Nephron progenitor cell (in vitro differentiated cells): ENCODE measurements at regions not wholly inside any gene's neighbourhood (a gene's known extent, or its start where the extent isn't known, plus 50 kb on each side); places are given as distances from the start of the nearest gene placed in this dataset.

Experiments
- DNase-seq: peaks from one replicate; pipeline ENCODE4 v3.0.0; 2021
- H3K27ac Mint-ChIP-seq: 2 replicates; pipeline ENCODE4 v1.8.0; 2021; ENCODE audit warnings: mild to moderate bottlenecking, moderate library complexity, mixed read lengths
- H3K27me3 Mint-ChIP-seq: 2 replicates; pipeline ENCODE4 v1.8.0; 2021; ENCODE audit warnings: mild to moderate bottlenecking, low read depth, mixed read lengths; ENCODE audit not compliant: poor library complexity
- H3K36me3 Mint-ChIP-seq: 2 replicates; pipeline ENCODE4 v1.8.0; 2021; ENCODE audit warnings: low read depth, mixed read lengths
- H3K4me1 Mint-ChIP-seq: 2 replicates; pipeline ENCODE4 v1.8.0; 2021; ENCODE audit warnings: mixed read lengths
- H3K4me3 Mint-ChIP-seq: 2 replicates; pipeline ENCODE4 v1.8.0; 2021; ENCODE audit warnings: mild to moderate bottlenecking, moderate library complexity, mixed read lengths
- H3K9me3 Mint-ChIP-seq: 2 replicates; pipeline ENCODE4 v1.8.0; 2021; ENCODE audit warnings: mild to moderate bottlenecking, moderate library complexity, mixed read lengths
- TF ChIP-seq, protein P1 (sequence below): fragments of 200-600 bp; sonication (generic); IDR thresholded peaks from 2 replicates; pipeline ENCODE4 v1.5.0; 2021; ENCODE audit warnings: antibody characterized with exemption

DNA sequence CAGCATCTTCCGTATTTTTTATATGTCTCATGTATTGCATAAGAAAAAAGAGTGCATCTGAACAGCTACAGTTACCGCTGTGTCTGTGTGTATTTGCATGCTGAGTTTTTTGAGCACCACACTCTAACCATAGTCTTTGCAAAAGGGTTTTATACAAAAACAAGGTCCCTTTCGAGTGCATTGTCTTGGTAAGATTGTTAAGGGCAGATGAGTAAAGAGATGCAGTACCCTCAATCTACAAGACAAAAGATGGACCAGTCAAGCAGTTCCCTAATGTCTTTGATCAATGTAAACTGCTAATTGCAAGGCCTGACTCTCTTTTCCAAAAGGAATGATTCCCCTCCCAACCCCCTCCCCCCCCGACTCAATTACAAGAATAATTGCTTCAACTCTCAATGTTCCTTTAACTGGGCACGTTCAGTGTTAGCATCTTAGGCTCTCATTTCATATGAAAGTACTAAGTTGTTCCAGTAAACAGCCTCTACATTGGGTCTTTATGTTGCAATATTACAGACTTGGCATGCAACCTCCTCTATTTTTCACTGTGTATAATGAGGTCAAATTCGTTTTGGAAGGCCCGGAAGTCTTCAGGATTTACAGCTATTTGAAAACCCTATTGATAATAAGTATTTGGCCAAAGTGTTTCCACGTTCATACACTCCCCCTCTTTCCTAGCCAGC, 471.4 kb upstream of the RBFOX1 start:
- no peak for DNase-seq
- no peaks in the 10 kb centered on the region for H3K9me3 Mint-ChIP-seq
- H3K27me3 Mint-ChIP-seq = peaks cover 21% of the 10 kb centered on the region
- H3K27ac Mint-ChIP-seq = no peak overlapping the region
- H3K4me3 Mint-ChIP-seq = no peak overlapping the region
- peaks cover 37% of the 10 kb centered on the region for H3K4me1 Mint-ChIP-seq
- H3K36me3 Mint-ChIP-seq = no peaks in the 10 kb centered on the region
- TF ChIP-seq, protein P1, sequence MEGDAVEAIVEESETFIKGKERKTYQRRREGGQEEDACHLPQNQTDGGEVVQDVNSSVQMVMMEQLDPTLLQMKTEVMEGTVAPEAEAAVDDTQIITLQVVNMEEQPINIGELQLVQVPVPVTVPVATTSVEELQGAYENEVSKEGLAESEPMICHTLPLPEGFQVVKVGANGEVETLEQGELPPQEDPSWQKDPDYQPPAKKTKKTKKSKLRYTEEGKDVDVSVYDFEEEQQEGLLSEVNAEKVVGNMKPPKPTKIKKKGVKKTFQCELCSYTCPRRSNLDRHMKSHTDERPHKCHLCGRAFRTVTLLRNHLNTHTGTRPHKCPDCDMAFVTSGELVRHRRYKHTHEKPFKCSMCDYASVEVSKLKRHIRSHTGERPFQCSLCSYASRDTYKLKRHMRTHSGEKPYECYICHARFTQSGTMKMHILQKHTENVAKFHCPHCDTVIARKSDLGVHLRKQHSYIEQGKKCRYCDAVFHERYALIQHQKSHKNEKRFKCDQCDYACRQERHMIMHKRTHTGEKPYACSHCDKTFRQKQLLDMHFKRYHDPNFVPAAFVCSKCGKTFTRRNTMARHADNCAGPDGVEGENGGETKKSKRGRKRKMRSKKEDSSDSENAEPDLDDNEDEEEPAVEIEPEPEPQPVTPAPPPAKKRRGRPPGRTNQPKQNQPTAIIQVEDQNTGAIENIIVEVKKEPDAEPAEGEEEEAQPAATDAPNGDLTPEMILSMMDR = no peak

DNA sequence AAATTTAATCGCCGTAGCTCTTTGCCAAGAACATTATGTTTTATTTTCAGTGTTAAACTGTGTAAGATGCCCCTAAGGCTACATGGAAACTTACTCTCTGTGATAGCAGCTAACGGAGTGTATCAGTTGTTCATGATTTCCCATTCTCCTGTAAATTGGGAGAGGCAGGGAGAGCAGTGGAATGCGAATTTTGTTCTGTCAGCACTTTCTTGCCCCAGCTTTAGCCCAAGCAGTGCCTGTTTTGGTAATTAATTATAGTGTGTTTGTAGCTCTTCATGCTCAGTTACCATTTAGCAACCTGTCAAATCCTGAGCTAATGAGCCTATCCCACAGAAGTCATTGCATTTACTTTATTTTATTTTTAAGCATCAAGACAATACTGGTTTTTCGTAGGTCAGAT, 475.1 kb upstream of the RBFOX1 start:
- DNase-seq = no peak
- no peaks in the 10 kb centered on the region for H3K36me3 Mint-ChIP-seq
- H3K9me3 Mint-ChIP-seq = no peaks in the 10 kb centered on the region
- no peak overlapping the region for H3K4me3 Mint-ChIP-seq
- peaks cover 35% of the 10 kb centered on the region for H3K27me3 Mint-ChIP-seq
- TF ChIP-seq, protein P1 = no peak
- H3K4me1 Mint-ChIP-seq = peaks cover 17% of the 10 kb centered on the region
- H3K27ac Mint-ChIP-seq = no peak overlapping the region

DNA sequence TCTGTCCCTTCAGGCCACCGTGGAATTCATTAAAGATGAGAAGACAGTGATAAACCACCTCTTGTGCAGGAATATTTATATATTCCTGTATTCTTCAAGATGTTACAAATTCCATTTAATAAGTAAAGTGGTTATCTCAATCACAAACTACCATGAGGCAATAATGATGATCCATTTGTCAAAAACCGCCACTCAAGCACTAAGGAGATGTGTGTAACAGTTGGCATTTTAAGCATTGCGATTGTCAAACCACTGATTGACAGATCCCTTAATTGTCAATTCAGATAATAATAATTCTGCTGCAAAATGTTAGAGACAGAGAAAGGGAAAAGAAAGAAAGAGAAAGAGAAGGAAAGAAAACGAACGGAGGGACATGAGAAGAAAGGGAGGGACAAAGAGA, 476.1 kb upstream of the RBFOX1 start:
- Mint-ChIP-seq H3K27me3 (peaks cover 42% of the 10 kb centered on the region), H3K36me3 (no peaks in the 10 kb centered on the region), H3K9me3 (no peaks in the 10 kb centered on the region), H3K27ac (no peak overlapping the region), H3K4me1 (peaks cover 8% of the 10 kb centered on the region), H3K4me3 (no peak overlapping the region)
- no peak for DNase-seq
- TF ChIP-seq, protein P1 = no peak

- Mint-ChIP-seq H3K27ac (no peak overlapping the region), H3K27me3 (peaks cover 37% of the 10 kb centered on the region), H3K36me3 (no peaks in the 10 kb centered on the region), H3K4me3 (no peak overlapping the region), H3K9me3 (no peaks in the 10 kb centered on the region), H3K4me1 (no peaks in the 10 kb centered on the region)
- no peak for DNase-seq
- TF ChIP-seq, protein P1 = no peak
These were observed 479.1 kb upstream of the RBFOX1 start for GRCh38 chr16:6853565-6853964.

DNA sequence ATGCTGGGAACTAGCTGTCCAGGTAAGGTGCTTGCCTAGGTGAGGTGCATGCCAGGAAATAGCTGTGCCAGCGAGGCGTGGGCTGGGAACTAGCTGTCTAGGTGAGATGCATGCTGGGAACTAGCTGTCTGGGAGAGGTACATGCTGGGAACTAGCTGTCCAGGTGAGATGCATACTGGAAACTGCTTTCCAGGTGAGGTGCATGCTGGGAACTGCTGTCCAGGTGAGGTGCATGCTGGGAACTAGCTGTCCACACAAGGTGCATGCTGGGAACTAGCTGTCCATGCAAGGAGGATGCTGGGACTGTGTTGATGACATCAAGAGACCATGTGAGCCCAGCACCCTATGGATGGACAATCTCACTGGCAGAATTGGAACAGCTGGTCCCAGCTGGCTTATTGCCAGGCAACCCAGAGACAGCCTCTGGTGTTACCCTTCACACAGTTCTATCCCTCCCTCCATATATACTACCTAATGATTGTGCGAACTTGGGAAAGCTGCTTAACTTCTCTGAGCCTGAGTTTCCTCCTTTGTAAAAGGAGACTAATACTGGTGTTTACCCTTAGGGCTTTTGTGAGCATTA, 479.9 kb upstream of the RBFOX1 start:
- Mint-ChIP-seq H3K27ac (no peak overlapping the region), H3K36me3 (no peaks in the 10 kb centered on the region), H3K9me3 (no peaks in the 10 kb centered on the region), H3K4me3 (no peak overlapping the region), H3K27me3 (peaks cover 31% of the 10 kb centered on the region), H3K4me1 (no peaks in the 10 kb centered on the region)
- no peak for DNase-seq
- TF ChIP-seq, protein P1 = no peak

- Mint-ChIP-seq H3K27me3 (peaks cover 4% of the 10 kb centered on the region), H3K4me1 (no peaks in the 10 kb centered on the region), H3K27ac (no peak overlapping the region), H3K36me3 (no peaks in the 10 kb centered on the region), H3K9me3 (peaks cover 16% of the 10 kb centered on the region), H3K4me3 (no peak overlapping the region)
- TF ChIP-seq, protein P1 = no peak
- DNase-seq = no peak
These were observed 486.2 kb upstream of the RBFOX1 start for GRCh38 chr16:6846452-6846851.
